ENCODE measurements at regions not wholly inside any gene's neighbourhood (a gene's known extent, or its start where the extent isn't known, plus 50 kb on each side); places are given as distances from the start of the nearest gene placed in this dataset.

DNA sequence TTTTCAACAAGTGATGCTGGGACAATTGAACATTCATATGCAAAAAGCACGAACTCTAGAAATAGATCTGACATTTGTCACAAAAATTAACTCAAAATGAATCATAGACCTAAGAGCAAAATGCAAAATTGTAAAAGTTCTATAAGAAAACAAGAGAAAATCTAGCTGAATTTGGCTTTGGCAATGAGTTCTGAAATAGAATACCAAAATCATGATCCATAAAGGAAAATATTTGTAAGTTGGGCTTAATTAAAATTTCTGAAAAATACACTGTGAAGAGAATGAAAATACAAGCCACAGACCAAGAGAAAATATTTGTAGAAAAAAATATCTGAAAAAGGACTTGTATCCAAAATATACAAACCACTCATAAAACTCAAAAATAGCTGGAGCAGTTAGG lies 698.8 kb upstream of the CELF2 start:
- TF ChIP-seq, protein P1, sequence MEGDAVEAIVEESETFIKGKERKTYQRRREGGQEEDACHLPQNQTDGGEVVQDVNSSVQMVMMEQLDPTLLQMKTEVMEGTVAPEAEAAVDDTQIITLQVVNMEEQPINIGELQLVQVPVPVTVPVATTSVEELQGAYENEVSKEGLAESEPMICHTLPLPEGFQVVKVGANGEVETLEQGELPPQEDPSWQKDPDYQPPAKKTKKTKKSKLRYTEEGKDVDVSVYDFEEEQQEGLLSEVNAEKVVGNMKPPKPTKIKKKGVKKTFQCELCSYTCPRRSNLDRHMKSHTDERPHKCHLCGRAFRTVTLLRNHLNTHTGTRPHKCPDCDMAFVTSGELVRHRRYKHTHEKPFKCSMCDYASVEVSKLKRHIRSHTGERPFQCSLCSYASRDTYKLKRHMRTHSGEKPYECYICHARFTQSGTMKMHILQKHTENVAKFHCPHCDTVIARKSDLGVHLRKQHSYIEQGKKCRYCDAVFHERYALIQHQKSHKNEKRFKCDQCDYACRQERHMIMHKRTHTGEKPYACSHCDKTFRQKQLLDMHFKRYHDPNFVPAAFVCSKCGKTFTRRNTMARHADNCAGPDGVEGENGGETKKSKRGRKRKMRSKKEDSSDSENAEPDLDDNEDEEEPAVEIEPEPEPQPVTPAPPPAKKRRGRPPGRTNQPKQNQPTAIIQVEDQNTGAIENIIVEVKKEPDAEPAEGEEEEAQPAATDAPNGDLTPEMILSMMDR (IDR thresholded peaks at IDR 0.05; ENCODE audit: insufficient read depth, low read length, poor library complexity, severe bottlenecking): no peak
- TF ChIP-seq EZH2phosphoT487 (conservative IDR thresholded peaks at IDR 0.05; ENCODE audit: low read length): no peak
